HUES48 (cell line): ENCODE measurements at regions not wholly inside any gene's neighbourhood (a gene's known extent, or its start where the extent isn't known, plus 50 kb on each side); places are given as distances from the start of the nearest gene placed in this dataset.
"Not testable (repeated sequence)": the region's sequence is repeated elsewhere in the genome, so short reads cannot be mapped to it uniquely, and the experiment has no call there.

Source experiments
- H3K27ac ChIP-seq: one replicate; pipeline ENCODE4 v1.7.0; 2013; ENCODE audit warnings: low read depth, low read length, inconsistent platforms
- H3K27me3 ChIP-seq: 2 replicates; pipeline ENCODE4 v1.6.1; 2013; ENCODE audit warnings: mild to moderate bottlenecking, low read length; ENCODE audit not compliant: control insufficient read depth, insufficient read depth
- H3K36me3 ChIP-seq: 2 replicates; pipeline ENCODE4 v1.6.1; 2013; ENCODE audit warnings: low read length; ENCODE audit not compliant: control insufficient read depth, insufficient read depth
- H3K4me1 ChIP-seq: 2 replicates; pipeline ENCODE4 v1.6.1; 2013; ENCODE audit warnings: mild to moderate bottlenecking, low read length; ENCODE audit not compliant: control insufficient read depth, insufficient read depth
- H3K4me3 ChIP-seq: 2 replicates; pipeline ENCODE4 v1.5.1; 2013; ENCODE audit warnings: mild to moderate bottlenecking, low read depth, low read length
- H3K9ac ChIP-seq: 2 replicates; pipeline ENCODE4 v1.6.1; 2013; ENCODE audit warnings: mild to moderate bottlenecking, low read depth, low read length, moderate library complexity
- H3K9me3 ChIP-seq: 2 replicates; pipeline ENCODE4 v1.6.1; 2013; ENCODE audit warnings: low read length; ENCODE audit not compliant: control insufficient read depth, insufficient read depth

DNA sequence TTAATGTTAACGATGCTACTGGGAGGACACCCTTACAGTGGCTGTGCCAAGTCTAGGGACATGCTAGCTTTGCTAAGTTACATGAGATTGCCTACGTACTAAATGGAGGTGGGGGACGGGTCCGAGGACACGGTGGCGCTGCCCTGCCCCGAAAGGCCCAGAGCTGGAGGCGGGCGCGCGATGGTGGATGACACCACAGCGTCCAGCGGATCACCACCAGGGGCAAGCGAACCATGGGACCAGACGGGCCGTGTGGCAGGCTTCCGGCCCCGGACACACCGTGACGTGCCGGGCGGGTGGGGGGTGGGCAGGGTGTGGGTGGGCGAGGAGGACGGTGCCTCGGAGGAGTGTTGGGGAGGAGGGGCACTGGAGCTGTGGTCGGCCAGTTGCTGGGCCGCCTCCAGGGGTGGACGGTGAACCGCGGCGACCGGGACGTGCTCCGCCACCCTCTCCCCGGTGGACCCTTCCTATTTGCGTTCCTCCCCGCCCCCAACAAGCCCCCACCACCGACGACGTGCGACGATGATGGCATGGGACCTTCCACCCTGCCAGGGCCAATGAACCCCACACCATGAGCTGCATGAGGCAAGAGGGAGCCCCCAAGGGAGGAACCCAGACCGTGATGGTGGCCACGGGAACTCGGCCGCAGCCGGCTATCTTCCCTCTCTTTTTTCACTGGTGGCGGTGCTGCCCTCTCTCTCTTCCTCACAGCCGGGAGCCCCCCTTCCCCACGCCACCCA lies 773.3 kb upstream of the DEFB115 start:
- Histone ChIP-seq H3K27me3 (peaks cover 2% of the 10 kb centered on the region), H3K36me3 (no peaks in the 10 kb centered on the region), H3K4me1 (no peaks in the 10 kb centered on the region), H3K27ac (no peak overlapping the region), H3K9ac (no peak overlapping the region), H3K9me3 (peaks cover 53% of the 10 kb centered on the region), H3K4me3 (no peak overlapping the region)

- Histone ChIP-seq H3K9ac (no peak overlapping the region), H3K36me3 (no peaks in the 10 kb centered on the region), H3K27me3 (peaks cover 4% of the 10 kb centered on the region), H3K4me1 (no peaks in the 10 kb centered on the region), H3K27ac (no peak overlapping the region), H3K9me3 (peaks cover 50% of the 10 kb centered on the region), H3K4me3 (no peak overlapping the region)
Observed at GRCh38 chr20:30484749-30485070, 772.8 kb upstream of the DEFB115 start.

- Histone ChIP-seq H3K4me1 (no peaks in the 10 kb centered on the region), H3K9ac (no peak overlapping the region), H3K36me3 (no peaks in the 10 kb centered on the region), H3K27me3 (peaks cover 4% of the 10 kb centered on the region), H3K4me3 (no peak overlapping the region), H3K9me3 (peaks cover 49% of the 10 kb centered on the region), H3K27ac (no peak overlapping the region)
Observed at GRCh38 chr20:30485331-30486102, 771.9 kb upstream of the DEFB115 start.

DNA sequence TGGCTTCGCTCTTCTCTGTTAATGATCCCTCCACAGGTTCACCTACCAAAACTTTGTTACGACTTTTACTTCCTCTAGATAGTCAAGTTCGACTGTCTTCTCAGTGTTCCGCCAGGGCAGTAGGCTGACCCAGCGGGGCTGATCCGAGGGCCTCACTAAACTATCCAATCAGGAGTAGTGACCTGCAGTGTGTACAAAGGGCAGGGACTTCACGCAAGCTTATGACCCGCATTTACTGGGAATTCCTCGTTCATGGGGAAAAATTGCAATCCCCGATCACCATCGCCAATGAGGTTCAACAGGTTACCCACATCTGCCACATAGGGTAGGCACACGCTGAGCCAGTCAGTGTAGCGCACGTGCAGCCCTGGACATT lies 771.4 kb upstream of the DEFB115 start:
- H3K9ac ChIP-seq: no peak overlapping the region
- H3K36me3 ChIP-seq: no peaks in the 10 kb centered on the region
- no peak overlapping the region for H3K27ac ChIP-seq
- peaks cover 45% of the 10 kb centered on the region for H3K9me3 ChIP-seq
- H3K27me3 ChIP-seq: peaks cover 4% of the 10 kb centered on the region
- no peak overlapping the region for H3K4me3 ChIP-seq
- H3K4me1 ChIP-seq: no peaks in the 10 kb centered on the region

- not testable (repeated sequence) for H3K9ac ChIP-seq, H3K4me1 ChIP-seq, H3K27me3 ChIP-seq, H3K4me3 ChIP-seq, H3K27ac ChIP-seq, H3K36me3 ChIP-seq
- H3K9me3 ChIP-seq: peaks cover 40% of the 10 kb centered on the region
Observed at GRCh38 chr20:30487461-30487860, 770.0 kb upstream of the DEFB115 start.

GRCh38 chr20:30487947-30488926 lies 769.2 kb upstream of the DEFB115 start:
- no peaks in the 10 kb centered on the region for H3K4me1 ChIP-seq
- no peaks in the 10 kb centered on the region for H3K36me3 ChIP-seq
- no peak overlapping the region for H3K9ac ChIP-seq
- peaks cover 40% of the 10 kb centered on the region for H3K9me3 ChIP-seq
- H3K4me3 ChIP-seq: 0 out of 2 replicates have a peak overlapping the region, but pooled peaks have one; percentile 48
- no peak overlapping the region for H3K27ac ChIP-seq
- H3K27me3 ChIP-seq: peaks cover 4% of the 10 kb centered on the region

GRCh38 chr20:30488941-30489613 lies 768.4 kb upstream of the DEFB115 start:
- Histone ChIP-seq H3K27ac (no peak overlapping the region), H3K9me3 (peaks cover 34% of the 10 kb centered on the region), H3K4me3 (peak overlapping the region; percentile 48), H3K4me1 (no peaks in the 10 kb centered on the region), H3K9ac (no peak overlapping the region), H3K27me3 (peaks cover 4% of the 10 kb centered on the region), H3K36me3 (no peaks in the 10 kb centered on the region)

DNA sequence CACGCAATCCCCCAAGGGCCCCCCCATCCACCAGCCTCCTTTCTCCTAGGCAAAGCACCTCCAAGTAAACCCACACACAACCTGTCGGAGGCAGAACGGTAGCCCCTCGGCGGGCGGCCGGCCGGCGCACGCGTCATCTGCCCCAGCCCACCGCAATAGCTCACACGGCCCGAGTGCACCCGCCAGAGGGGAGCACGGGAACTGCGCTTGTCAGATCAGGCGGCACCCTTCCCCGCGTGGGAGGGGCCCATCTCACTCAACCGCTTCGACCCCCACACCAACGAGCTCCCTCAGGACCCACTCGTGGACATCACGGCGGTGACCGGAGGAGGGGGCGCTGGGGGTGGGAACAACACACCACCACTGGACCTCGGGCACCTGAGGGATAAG lies 767.9 kb upstream of the DEFB115 start:
- H3K4me1 ChIP-seq: no peaks in the 10 kb centered on the region
- peaks cover 34% of the 10 kb centered on the region for H3K9me3 ChIP-seq
- peak overlapping the region; percentile 48; the same call in 1 of the 2 replicates for H3K4me3 ChIP-seq
- no peak overlapping the region for H3K9ac ChIP-seq
- H3K27ac ChIP-seq: no peak overlapping the region
- H3K27me3 ChIP-seq: peaks cover 4% of the 10 kb centered on the region
- no peaks in the 10 kb centered on the region for H3K36me3 ChIP-seq

DNA sequence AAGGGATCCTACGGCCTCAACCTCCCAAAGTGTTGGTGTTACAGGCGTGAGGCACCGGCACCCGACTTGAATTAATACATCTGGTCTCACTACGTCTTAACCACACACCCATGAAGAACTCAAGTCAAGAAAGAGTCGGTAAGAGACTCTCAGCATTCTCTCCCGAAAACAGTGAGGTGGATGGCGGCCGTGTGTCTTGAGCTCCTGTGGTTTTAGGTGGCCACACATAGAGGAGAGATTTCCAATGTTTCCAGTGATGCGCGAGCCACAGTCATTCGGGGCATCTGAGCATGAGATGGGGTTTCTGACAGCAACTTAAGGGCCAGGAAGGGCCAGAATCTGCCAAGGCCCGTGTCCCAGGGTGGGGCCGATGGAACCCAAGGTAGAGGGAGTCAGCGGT lies 766.4 kb upstream of the DEFB115 start:
- H3K9ac ChIP-seq: no peak overlapping the region
- no peak overlapping the region for H3K4me3 ChIP-seq
- H3K27me3 ChIP-seq: peaks cover 4% of the 10 kb centered on the region
- H3K27ac ChIP-seq: no peak overlapping the region
- no peaks in the 10 kb centered on the region for H3K36me3 ChIP-seq
- H3K9me3 ChIP-seq: peaks cover 23% of the 10 kb centered on the region
- H3K4me1 ChIP-seq: no peaks in the 10 kb centered on the region

DNA sequence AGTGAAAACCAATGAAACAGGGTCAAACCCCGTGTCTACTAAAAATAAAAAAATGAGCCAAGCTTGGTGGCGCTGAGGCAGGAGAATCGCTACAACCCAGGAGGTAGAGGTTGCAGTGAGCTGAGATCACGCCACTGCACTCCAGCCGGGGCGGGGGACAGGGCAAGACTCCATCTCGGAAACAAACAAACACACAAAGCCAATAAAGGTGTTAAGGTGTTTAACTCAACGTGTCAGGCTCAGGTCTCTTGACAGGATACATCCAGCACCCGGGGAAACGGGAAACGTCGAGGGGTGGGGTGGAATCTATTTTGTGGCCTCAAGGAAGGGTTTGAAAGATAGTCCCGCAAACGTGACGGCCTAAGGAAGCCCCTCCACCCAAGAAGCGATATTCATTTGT lies 760.8 kb upstream of the DEFB115 start:
- H3K9ac ChIP-seq, H3K36me3 ChIP-seq, H3K4me3 ChIP-seq, H3K27me3 ChIP-seq, H3K27ac ChIP-seq: not testable (repeated sequence)
- H3K4me1 ChIP-seq: peaks cover 12% of the 10 kb centered on the region
- peaks cover 16% of the 10 kb centered on the region; the same call in 1 of the 2 replicates for H3K9me3 ChIP-seq
